BJ (cell line): ENCODE measurements at regions not wholly inside any gene's neighbourhood (a gene's known extent, or its start where the extent isn't known, plus 50 kb on each side); places are given as distances from the start of the nearest gene placed in this dataset.

Experiments
- CTCF ChIA-PET: fragments of 350-600 bp; formaldehyde crosslinking; extraction: SDS; loops from one replicate; lab custom pipeline; 2021; ENCODE audit warnings: antibody characterized with exemption, inconsistent platforms; lab: Yijun Ruan, JAX
- POLR2A ChIA-PET: fragments of 300-600 bp; sonication (Branson Sonifier 250); formaldehyde crosslinking; extraction: SDS; loops from one replicate; lab custom pipeline; 2021; ENCODE audit warnings: antibody characterized with exemption; lab: Charles Lee
- DNase-seq: peaks from one replicate; pipeline ENCODE4 v3.0.0-alpha.2; 2011; ENCODE audit warnings: low read depth
- H3K27me3 ChIP-seq: 2 replicates; pipeline ENCODE4 v1.6.0; 2011; ENCODE audit warnings: low read length; ENCODE audit not compliant: control insufficient read depth, insufficient read depth
- H3K36me3 ChIP-seq: 2 replicates; pipeline ENCODE4 v1.5.1; 2011; ENCODE audit warnings: low read length; ENCODE audit not compliant: control insufficient read depth, insufficient read depth
- H3K4me3 ChIP-seq: 2 replicates; pipeline ENCODE4 v1.5.1; 2011; ENCODE audit warnings: low read depth, mild to moderate bottlenecking, control low read depth, low read length
- CTCF ChIP-seq: IDR thresholded peaks from 2 replicates; pipeline ENCODE4 v1.5.1; 2011; ENCODE audit warnings: low read depth, mild to moderate bottlenecking, control low read depth, inconsistent platforms, low read length, moderate library complexity; ENCODE audit not compliant: insufficient read depth

GRCh38 chr14:49485290-49485689, 100.9 kb downstream of the RPS29 start:
- no peak for TF ChIP-seq CTCF
- POLR2A ChIA-PET: no interaction called here
- CTCF ChIA-PET: interaction anchor here (0.9 to 2.0 kb wide), 4 partner anchors 11 to 36 kb away, joined by 3 to 7 read pairs (median 6); no protein-coding TSS in a partner anchor
- Histone ChIP-seq H3K27me3 (no peaks in the 10 kb centered on the region), H3K4me3 (no peak overlapping the region), H3K36me3 (no peaks in the 10 kb centered on the region)
- DNase-seq: no peak

GRCh38 chr14:49484180-49484579, 102.0 kb downstream of the RPS29 start:
- CTCF ChIA-PET: interaction anchor here (2.0 to 3.2 kb wide), 2 partner anchors 14 kb away, joined by 7 to 12 read pairs; no protein-coding TSS in a partner anchor
- H3K36me3 ChIP-seq: no peaks in the 10 kb centered on the region
- TF ChIP-seq CTCF: no peak
- no peak overlapping the region for H3K4me3 ChIP-seq
- no peak for DNase-seq
- POLR2A ChIA-PET: no interaction called here
- H3K27me3 ChIP-seq: no peaks in the 10 kb centered on the region

- H3K27me3 ChIP-seq: no peaks in the 10 kb centered on the region
- no peak overlapping the region for H3K4me3 ChIP-seq
- no peaks in the 10 kb centered on the region for H3K36me3 ChIP-seq
- TF ChIP-seq CTCF: no peak
- no peak for DNase-seq
- POLR2A ChIA-PET: no interaction called here
- CTCF ChIA-PET: interaction anchor here (3.2 to 3.4 kb wide), 2 partner anchors 15 to 21 kb away, joined by 12 to 13 read pairs; no protein-coding TSS in a partner anchor
Observed at GRCh38 chr14:49483268-49483667, 102.9 kb downstream of the RPS29 start.

- DNase-seq: no peak
- CTCF ChIA-PET: interaction anchor here (0.6 to 3.4 kb wide), 3 partner anchors 17 to 214 kb away, joined by 3 to 13 read pairs (median 12); no protein-coding TSS in a partner anchor
- no peak for TF ChIP-seq CTCF
- Histone ChIP-seq H3K4me3 (no peak overlapping the region), H3K27me3 (no peaks in the 10 kb centered on the region), H3K36me3 (no peaks in the 10 kb centered on the region)
- POLR2A ChIA-PET: no interaction called here
Observed at GRCh38 chr14:49480979-49481498, 105.1 kb downstream of the RPS29 start.

- ChIA-PET POLR2A (no interaction called here), CTCF (interaction anchor here (1.0 to 3.4 kb wide), 2 partner anchors 9 to 18 kb away, joined by 4 to 13 read pairs; no protein-coding TSS in a partner anchor)
- no peak for TF ChIP-seq CTCF
- no peak for DNase-seq
- Histone ChIP-seq H3K4me3 (no peak overlapping the region), H3K27me3 (no peaks in the 10 kb centered on the region), H3K36me3 (no peaks in the 10 kb centered on the region)
Observed at GRCh38 chr14:49480053-49480760, 106.0 kb downstream of the RPS29 start.
